Thyroid gland (tissue), 4 donors: ENCODE measurements at regions not wholly inside any gene's neighbourhood (a gene's known extent, or its start where the extent isn't known, plus 50 kb on each side); places are given as distances from the start of the nearest gene placed in this dataset.

Source experiments
- CTCF ChIP-seq, 6 experiments: fragments of 200-600 bp in 3 of 6; fragments of 450-650 bp in 3 of 6; sonication (generic) in 3 of 6; IDR thresholded peaks; one replicate each; pipeline ENCODE4 v1.5.1; 2016 to 2019; ENCODE audit warnings: antibody characterized with exemption in 6 of 6, mild to moderate bottlenecking in 2 of 6, inconsistent platforms in 1 of 6, moderate library complexity in 1 of 6
- POLR2A ChIP-seq, 2 donors: fragments of 450-650 bp; IDR thresholded peaks; one replicate each; pipeline ENCODE4 v1.6.1; 2017; ENCODE audit warnings: antibody characterized with exemption in 2 of 2, mild to moderate bottlenecking in 2 of 2, moderate library complexity in 1 of 2

GRCh38 chr13:73819711-73820110 is 314.5 kb downstream of the KLF12 start:
- TF ChIP-seq CTCF (IDR thresholded peaks at IDR 0.05) (no peak), POLR2A (IDR thresholded peaks at IDR 0.05) (no peak)
